Umbilical cord (tissue), 1 donor: ENCODE measurements at regions not wholly inside any gene's neighbourhood (a gene's known extent, or its start where the extent isn't known, plus 50 kb on each side); places are given as distances from the start of the nearest gene placed in this dataset.
"Not testable (repeated sequence)": the region's sequence is repeated elsewhere in the genome, so short reads cannot be mapped to it uniquely, and the experiment has no call there.

Source experiments
- DNase-seq: peaks from one replicate; pipeline ENCODE4 v3.0.0-alpha.2; 2015; ENCODE audit warnings: low spot score

DNA sequence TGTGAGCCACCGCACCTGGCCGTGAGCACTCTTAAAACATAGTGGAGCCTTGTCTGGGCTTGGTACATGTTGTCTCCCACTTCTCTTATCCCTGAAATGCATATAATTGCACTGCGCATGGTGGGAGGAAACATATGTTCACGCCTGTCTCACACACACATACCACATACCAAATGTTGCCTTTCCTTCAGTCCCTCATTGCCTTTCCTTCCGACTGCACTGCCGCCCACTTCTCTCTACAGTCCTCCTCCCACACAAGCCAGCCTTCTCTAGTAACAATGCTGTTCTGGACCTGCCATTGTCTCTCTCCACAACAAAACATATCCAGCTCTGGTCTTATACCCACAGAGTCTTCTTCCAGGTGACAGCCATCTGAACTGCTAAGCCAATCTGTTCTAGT is 88.3 kb upstream of the PTHLH start:
- no peak for DNase-seq

DNA sequence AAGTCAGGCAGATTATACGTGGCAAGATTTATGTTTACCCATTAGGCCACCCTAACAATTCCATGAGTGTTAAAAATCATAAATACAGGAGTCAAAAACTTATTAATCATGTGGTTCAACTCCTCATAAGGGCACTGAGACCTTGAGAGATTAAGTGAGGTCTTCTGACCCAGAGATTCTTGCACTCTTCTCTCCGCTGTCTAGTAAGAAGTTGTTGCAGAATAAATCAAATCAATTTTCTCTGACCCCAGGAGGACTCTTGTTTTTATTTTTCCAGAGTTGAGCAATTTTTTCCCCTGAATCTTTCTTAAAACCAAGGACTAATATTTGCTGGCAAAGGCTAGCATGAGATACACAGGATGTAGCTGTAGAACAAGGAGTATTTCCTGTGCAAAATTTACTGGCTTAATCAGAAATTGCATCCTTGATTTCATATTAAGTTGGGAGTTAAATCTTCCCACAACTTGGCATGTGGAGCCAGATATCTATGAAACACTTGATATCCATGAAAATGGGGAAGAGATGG is 90.9 kb upstream of the PTHLH start:
- no peak for DNase-seq

- DNase-seq = no peak
Measured at GRCh38 chr12:28065374-28065773, 92.8 kb upstream of the PTHLH start.

- peak; percentile 6 for DNase-seq
Measured at GRCh38 chr12:28065889-28066630, 93.5 kb upstream of the PTHLH start.

DNA sequence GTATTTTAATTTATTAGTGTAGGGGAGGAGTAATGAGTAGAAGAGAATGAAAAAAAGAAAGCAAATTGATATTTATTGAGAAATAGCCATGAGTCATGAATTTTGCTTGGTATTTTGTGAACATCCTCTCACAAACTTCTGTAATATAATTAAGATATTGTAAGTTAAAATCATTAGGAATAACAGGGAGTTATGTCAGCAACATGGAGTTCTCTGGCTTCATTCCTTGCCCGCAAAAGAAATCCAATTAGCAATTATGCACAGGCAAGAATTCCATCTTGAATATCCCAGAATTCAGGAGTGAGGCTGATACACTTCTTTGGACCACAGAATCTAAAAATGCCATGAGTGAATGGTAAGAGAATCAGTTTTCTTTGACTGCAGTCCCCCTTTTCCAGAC is 94.3 kb upstream of the PTHLH start:
- DNase-seq = no peak

DNA sequence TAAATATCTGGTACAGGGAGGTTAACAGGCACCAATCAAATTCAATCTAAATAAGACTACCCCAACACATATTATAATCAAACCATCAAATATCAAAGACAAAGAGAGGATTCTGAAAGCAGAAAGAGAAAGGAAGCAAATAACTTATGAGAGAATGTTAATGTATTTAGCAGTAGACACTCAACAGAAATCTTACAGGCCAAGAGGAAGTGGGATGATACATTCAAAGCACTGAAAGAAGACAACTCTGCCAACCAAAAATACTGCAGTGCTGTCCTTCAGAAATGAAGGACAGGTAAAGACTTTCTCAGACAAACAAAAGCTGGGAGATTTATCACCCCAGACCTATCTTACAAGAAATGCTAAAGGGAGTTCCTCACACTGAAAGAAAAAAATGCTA is 95.9 kb upstream of the PTHLH start:
- DNase-seq = no peak

DNA sequence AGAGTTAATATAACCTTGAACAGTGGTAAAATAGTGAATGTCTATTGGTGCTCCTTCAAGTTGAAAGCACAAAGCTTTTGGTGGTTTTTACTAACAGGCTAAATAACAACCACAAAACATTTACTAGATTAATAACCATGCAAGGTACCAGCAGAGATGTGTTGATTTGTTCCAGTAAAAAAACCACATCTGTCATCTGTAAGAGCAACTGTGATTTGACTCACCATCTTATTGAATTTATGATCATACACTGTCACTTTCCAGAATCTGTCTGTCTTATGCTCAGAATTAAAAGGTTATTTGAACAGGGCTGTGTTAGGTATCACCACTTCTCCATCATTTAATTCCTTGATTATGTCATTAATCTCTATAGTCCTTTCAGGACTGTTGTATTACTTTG is 107.0 kb upstream of the PTHLH start:
- no peak for DNase-seq

- no peak for DNase-seq
Measured at GRCh38 chr12:28082096-28082495, 108.2 kb upstream of the CCDC91 start.

DNA sequence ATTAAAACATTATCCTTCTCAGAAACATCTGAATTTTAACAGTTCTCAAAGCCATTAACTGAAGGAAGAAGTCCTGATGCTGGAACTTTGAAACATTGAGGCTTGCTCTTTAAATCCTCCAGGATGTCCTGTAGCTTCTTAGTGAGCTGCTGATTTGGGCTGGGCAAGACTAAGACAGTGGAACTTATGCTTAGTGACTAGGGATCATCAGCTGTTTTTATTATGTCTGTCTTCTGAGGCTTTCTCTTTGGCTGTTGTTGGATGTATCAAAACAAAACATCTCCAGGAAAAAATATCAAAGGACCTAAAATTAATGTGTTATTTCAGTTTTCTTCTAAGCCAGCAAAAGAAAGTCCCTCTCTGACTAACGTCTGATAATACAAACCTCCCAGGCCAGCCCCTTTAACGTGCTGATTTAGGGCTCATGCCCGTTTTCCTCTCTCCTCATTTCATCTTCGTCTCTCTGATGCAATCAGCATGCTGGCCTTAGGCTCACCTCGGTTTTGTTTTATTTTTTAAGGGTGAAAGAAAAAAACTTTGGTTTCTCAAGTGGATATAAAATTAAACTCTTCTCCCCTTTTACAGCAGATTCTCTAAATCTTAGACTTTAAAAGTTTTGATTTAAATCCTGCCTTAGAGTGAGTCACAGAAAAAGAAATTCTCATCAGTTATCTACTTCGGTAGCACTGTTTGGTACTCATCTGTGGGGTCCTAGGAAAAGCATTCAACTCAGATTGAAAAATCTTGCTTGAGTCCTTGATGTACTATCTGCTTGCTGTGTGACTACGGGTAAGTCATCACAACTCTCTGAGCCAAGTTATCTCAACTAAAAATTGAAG is 106.2 kb upstream of the CCDC91 start:
- peak; percentile 54 for DNase-seq

DNA sequence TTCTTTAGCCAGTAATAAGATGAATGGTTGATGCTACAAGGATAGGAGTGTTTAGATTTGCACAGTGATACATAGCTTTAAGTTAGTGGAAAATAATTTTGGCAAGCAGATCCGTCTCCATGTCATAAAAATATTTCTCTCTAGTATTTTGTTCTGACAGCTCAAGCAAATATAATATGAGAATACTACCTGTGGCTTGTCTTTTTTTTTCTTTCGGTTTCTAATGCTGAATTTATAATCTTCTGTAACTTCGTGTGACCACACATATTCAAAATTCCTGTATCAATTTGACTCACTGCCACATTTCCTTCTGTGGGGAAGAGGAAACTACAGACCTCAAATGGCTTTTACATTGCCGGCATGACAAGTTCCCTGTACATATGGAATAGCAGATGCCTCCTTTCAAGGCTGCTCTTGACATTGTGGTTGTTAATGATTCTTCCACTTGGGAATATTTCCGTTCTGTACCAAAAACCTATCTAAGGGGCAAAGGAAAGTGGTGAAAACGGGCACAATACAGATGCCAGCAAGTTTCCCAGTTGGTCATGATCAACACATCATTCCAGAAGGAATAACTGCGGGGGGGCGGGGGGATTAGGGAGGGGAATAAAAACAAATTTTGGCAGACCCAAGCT is 103.6 kb upstream of the CCDC91 start:
- no peak for DNase-seq

DNA sequence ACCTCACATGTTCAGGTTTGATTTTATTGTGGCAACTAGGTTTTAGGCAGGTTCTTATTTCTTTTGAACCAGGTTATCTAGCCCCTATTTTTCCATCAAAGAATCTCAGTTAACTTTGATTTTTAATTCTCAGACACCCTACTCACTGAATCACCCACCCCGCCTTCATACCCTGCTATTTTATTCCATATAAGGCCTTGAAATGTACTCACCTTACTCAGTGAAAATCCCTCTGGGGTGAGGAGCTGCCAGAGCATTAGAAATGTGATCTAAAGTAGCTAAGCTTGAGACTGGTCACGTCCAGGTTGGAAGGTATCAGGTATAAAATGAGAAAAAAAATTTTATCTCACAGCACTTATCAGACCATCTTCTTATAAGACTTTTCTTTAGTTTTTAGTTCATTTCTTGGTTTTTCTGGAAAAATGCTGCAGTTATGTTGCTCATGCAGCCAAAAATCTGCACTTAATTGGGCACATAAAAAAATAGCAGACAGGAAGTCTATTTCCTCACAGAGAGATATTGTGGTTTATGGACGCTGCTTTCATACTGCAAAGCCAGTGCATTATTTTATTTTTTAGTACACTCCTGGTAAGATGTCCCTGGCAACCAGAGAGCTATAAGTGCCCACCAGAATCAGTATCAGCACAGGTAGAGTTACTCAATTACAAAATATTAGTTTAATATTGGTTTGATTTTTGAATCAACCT is 101.5 kb upstream of the CCDC91 start:
- DNase-seq = no peak

- DNase-seq = peak; percentile 34
Measured at GRCh38 chr12:28089338-28089737, 100.9 kb upstream of the CCDC91 start.

DNA sequence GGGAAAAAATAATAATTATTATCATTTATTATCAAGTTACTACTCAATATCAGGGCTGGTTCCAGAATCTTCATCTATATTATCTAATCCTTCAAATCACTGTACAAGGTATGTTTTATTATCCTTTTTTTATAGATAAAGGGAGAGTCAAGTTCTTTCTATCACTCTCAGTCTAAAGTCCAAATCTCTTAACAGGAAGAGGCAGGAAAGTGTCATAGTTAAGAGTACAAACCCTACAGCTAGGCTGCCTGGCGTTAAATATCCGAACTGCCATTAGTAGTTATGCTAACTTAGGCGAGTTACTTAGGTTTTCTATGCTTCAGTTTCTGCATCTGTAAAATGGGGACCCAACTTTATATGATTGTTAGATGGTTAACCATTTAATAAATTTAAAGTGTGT is 99.4 kb upstream of the CCDC91 start:
- no peak for DNase-seq

GRCh38 chr12:28092396-28092795 is 97.9 kb upstream of the CCDC91 start:
- DNase-seq = no peak

- DNase-seq = no peak
Measured at GRCh38 chr12:28096649-28097048, 93.6 kb upstream of the CCDC91 start.

DNA sequence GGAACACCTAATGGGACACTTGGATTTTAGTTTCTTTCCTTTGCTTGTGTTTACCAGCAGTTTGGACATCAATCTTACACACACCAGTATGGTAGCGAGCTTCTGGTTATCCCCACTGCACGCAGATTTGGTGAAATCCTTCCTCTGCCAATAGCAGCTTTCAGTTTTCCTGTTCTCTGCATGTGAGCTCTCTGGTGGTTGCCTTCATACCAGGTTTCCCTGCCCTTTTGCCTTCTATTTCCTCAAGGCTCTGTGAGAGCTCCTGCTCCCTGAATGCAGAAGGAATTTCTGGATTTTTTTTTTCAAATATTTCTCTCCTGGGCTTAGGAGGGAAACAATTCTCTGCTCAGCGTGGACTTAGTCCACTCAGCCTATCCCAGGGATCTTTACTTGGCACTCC is 93.0 kb upstream of the CCDC91 start:
- no peak for DNase-seq

DNA sequence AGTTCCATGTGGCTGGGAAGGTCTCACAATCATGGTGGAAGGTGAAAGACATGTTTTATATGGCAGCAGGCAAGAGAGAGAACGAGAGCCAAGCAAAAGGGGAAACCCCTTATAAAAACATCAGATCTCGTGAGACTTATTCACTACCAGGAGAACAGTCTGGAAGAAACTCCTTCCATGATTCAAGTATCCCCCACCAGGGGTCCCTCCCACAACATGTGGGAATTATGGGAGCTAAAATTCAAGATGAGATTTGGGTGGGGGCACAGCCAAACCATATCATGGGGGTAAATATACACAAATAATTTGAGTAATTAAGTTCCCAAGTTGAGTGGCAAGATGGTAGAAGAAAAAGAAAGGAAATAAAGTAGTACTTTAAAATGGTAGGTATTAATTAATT is 91.0 kb upstream of the CCDC91 start:
- DNase-seq = not testable (repeated sequence)

DNA sequence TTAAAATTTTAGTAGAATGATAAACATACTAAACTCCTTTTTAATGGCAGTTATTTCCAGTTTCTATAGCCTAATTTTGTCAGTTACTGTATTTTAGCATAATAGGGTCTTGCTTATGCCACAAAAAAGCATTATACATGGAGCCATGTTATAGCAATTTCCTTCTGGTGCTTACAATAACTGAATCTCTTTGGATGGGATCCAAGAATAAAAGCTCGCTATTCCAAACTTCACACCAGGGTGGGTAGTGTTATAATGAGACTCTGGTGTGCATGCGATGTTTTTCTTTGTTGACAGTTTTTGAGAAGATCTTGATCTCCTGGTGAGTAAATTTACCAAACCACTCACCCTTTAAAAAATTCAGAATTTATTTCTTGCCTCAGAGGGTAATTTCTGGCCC is 90.4 kb upstream of the CCDC91 start:
- DNase-seq = no peak

DNA sequence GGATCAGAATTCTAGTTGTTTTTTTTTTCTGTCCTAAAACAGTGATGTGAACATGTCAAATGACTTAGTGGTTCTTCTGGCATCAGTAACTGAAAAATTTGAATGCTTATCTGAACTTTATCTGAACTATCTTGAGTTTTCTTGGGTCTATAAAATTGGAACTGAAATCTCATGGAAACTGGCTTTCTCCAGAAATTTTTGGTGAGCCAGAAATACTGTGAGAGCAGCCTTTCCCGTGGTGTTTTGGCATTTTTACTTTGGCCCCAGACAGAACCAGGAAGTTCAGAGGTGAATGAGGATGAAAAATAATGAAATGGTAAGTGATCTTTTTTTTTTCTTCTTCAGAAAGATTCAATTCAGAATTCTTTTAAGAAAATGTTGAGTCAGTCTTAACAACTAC is 89.5 kb upstream of the CCDC91 start:
- no peak for DNase-seq

DNA sequence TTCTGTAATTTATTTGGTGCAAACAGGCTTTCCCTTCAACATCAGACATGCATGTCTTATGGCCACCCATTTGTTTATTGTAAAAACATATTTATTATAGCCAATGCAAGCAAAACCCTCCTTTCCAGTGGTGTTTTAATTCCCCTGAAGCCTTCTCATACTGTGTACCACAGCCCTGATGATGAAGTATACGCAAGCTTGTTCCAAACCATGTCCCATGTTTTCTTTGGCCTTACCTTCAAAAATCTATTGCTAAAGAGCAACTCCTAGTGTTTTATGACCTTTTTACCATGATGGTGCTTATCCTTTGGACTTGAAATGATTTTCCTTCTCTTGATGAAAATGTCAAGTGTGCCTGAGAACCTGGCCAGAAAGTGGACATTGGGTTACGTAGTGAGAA is 85.9 kb upstream of the CCDC91 start:
- DNase-seq = no peak

DNA sequence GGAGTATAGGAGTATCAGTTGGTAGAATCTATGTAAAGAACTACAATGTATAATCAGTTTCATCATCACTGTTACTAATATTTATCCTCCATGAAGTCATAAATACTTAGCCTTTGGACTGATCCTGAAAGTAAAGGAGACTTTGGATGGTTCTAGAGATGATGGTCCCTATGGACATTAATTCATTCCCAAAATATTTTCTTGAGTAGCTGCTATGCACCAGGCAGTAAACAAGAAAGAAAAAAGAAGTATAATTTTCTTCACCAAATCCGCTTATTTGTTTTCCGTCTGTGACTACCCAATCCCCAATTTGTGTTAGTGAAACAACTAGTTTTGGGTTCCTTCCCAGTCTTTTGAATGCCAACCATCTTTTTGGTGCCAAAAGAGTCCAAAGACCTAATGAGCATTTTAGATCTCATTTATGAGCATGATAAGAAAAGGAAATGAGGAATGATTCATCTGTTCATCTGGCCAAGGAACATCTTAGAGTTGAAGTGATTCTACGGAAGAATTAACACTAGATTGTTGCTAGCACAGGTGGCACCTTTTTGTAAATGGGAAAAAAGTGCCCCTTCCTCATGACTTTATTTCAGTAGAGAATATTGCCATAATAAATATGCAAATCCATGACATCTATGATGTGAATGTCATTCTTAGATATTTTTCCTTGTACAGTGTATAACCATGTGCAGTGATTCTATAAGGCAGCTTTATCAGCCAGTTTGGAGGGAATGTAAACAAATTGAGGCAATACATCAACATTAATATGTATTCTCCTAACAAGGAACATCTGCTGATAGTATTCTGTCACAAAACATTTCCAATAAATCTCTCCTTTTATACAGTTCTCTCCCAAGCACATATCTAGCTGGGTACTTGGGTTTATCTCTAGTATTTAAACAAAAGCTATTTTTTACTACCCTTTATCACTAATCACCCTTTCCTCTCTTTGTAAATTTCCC is 85.1 kb upstream of the CCDC91 start:
- DNase-seq = no peak
